PC-3 (cell line): ENCODE measurements at regions not wholly inside any gene's neighbourhood (a gene's known extent, or its start where the extent isn't known, plus 50 kb on each side); places are given as distances from the start of the nearest gene placed in this dataset.

Experiments
- ATAC-seq: fragments of 200-7000 bp; cut with Tn5 transposase; 2 replicates; pipeline ENCODE4 v1.9.1; 2020; ENCODE audit warnings: mild to moderate bottlenecking, moderate library complexity
- BruUV-seq: library from RNA; stranded (reverse); fragments of 400-500 nt; replicated peaks from 2 replicates; lab custom pipeline; 2021; lab: Mats Ljungman, UMichigan
- CTCF ChIA-PET: fragments of 300-600 bp; sonication (Branson Sonifier 250); formaldehyde crosslinking; loops from one replicate; lab custom pipeline; 2022; ENCODE audit warnings: antibody characterized with exemption; lab: Charles Lee
- POLR2A ChIA-PET: fragments of 300-600 bp; sonication (Branson Sonifier 250); formaldehyde crosslinking; loops from one replicate; lab custom pipeline; 2022; ENCODE audit warnings: antibody characterized with exemption; ENCODE audit not compliant: unreplicated experiment; lab: Charles Lee
- DNase-seq: peaks from one replicate; pipeline ENCODE4 v3.0.0-alpha.2; 2015
- H2AFZ ChIP-seq: fragments of 300-600 bp; sonication (generic); 2 replicates; pipeline ENCODE4 v1.6.0; 2016; ENCODE audit warnings: antibody characterized with exemption, low read length
- H3F3A ChIP-seq: fragments of 300-600 bp; sonication (generic); one replicate; pipeline ENCODE4 v1.6.0; 2017; ENCODE audit warnings: antibody characterized with exemption, low read length, control low read depth, mild to moderate bottlenecking; ENCODE audit not compliant: unreplicated experiment
- H3K27ac ChIP-seq: fragments of 300-600 bp; sonication (generic); 2 replicates; pipeline ENCODE4 v1.5.1; 2016; ENCODE audit warnings: mild to moderate bottlenecking, low read length
- H3K27me3 ChIP-seq: fragments of 300-600 bp; sonication (generic); 2 replicates; pipeline ENCODE4 v1.6.1; 2016; ENCODE audit warnings: low read length, mixed read lengths
- H3K36me3 ChIP-seq: fragments of 300-600 bp; sonication (generic); 2 replicates; pipeline ENCODE4 v1.6.1; 2016; ENCODE audit warnings: low read depth, mixed run types, low read length, mixed read lengths
- H3K4me1 ChIP-seq: fragments of 300-600 bp; sonication (generic); 2 replicates; pipeline ENCODE4 v1.5.1; 2016; ENCODE audit warnings: low read length; ENCODE audit not compliant: insufficient read depth
- H3K4me2 ChIP-seq: fragments of 300-600 bp; sonication (generic); 2 replicates; pipeline ENCODE4 v1.6.0; 2016; ENCODE audit warnings: low read length
- H3K4me3 ChIP-seq: fragments of 300-600 bp; sonication (generic); 2 replicates; pipeline ENCODE4 v1.5.1; 2016; ENCODE audit warnings: mild to moderate bottlenecking, low read length, mixed read lengths
- H3K79me2 ChIP-seq: fragments of 300-600 bp; sonication (generic); 2 replicates; pipeline ENCODE4 v1.6.1; 2017; ENCODE audit warnings: low read length, mixed read lengths
- H3K9ac ChIP-seq: fragments of 300-600 bp; sonication (generic); 2 replicates; pipeline ENCODE4 v1.6.0; 2016; ENCODE audit warnings: mild to moderate bottlenecking, low read length
- H3K9me2 ChIP-seq: fragments of 300-600 bp; sonication (generic); replicated peaks from 2 replicates; pipeline ENCODE4 v1.6.1; 2016; ENCODE audit warnings: mixed run types, low read length, mixed read lengths
- H3K9me3 ChIP-seq: fragments of 300-600 bp; sonication (generic); 2 replicates; pipeline ENCODE4 v1.6.1; 2016; ENCODE audit warnings: low read length, mixed read lengths
- H4K20me1 ChIP-seq: fragments of 300-600 bp; sonication (generic); 2 replicates; pipeline ENCODE4 v1.6.1; 2016; ENCODE audit warnings: low read length, mixed read lengths
- CTCF ChIP-seq: fragments of 300-600 bp; sonication (generic); conservative IDR thresholded peaks from 2 replicates; pipeline ENCODE4 v1.5.1; 2017; ENCODE audit warnings: antibody characterized with exemption, low read depth, mild to moderate bottlenecking, low read length
- EZH2 ChIP-seq: fragments of 300-600 bp; sonication (generic); IDR thresholded peaks from one replicate; pipeline ENCODE4 v1.6.1; 2017; ENCODE audit warnings: antibody characterized with exemption, mild to moderate bottlenecking, low read length; ENCODE audit not compliant: unreplicated experiment
- EZH2phosphoT487 ChIP-seq: fragments of 300-600 bp; sonication (generic); IDR thresholded peaks from 2 replicates; pipeline ENCODE4 v1.6.1; 2018; ENCODE audit warnings: mild to moderate bottlenecking, antibody characterized with exemption, low read length, borderline replicate concordance
- intact Hi-C: fragments of 100-400 bp; cut with micrococcal nuclease; formaldehyde crosslinking; loops from 2 replicates; pipeline ENCODE4 v1.9.0; 2023

DNA sequence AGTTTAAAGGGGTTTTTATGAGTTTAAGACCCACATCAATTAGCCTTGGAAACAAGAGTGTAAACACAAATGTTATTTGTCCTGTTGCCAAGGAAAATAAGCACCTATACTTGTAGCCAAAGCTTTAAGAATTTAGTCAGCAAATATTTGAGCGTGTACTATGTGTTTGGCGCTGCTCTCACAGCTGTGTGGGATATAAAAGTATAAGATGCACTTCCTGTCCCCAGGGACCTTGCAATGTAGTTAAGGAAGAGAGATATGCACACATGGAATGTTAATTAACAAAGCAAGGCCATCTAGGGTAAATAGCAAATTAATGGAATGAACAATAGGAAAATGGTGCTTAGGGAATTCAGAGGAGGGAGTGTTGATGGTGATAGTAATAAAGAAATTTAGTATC lies 134.9 kb upstream of the SRRM4 start:
- BruUV-seq: no TSS peak
- Histone ChIP-seq H3K4me2 (no peak overlapping the region), H4K20me1 (no peaks in the 10 kb centered on the region), H3K9me2 (no peaks in the 10 kb centered on the region), H3K27me3 (no peaks in the 10 kb centered on the region), H3K36me3 (no peaks in the 10 kb centered on the region), H2AFZ (no peak overlapping the region), H3K79me2 (no peaks in the 10 kb centered on the region), H3K9ac (no peak overlapping the region), H3F3A (no peaks in the 10 kb centered on the region), H3K4me1 (no peaks in the 10 kb centered on the region), H3K9me3 (no peaks in the 10 kb centered on the region), H3K4me3 (no peak overlapping the region), H3K27ac (no peak overlapping the region)
- ChIA-PET CTCF (no interaction called here), POLR2A (no interaction called here)
- ATAC-seq: no peak
- intact Hi-C loops: no loop called here
- no peak for TF ChIP-seq CTCF
- TF ChIP-seq EZH2phosphoT487: no peak
- TF ChIP-seq EZH2: no peak
- no peak for DNase-seq

DNA sequence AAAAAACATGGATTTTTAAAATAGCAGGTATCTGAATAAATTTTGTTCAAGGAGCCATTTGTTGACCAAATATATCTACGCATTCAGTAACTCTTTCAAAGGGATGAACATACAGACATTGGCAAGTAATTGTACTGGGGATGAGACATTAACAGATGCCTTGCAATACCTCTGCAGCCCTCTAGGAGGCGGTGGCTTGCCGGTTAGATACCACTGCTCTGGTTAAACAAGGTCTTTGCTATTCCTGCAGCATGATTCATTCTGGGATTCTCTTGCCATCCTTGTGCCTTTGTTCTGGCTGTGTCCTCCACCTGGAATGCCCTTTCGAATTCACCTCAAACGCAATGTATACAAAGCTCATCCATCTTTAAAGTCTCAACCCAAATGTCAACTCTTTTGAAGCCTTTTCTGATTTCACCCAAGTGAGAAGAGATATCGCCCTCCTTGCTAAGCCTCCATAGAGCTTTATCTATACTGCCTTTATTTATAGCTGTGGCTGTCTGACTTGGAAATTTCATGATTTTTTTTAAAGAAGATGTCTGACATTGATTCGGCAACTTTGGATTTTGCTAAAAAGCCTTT lies 131.0 kb upstream of the SRRM4 start:
- DNase-seq: peak; percentile 46
- ATAC-seq: no peak
- no peak overlapping the region for H3K27ac ChIP-seq
- no peak overlapping the region for H3K4me3 ChIP-seq
- intact Hi-C loops: no loop called here
- H3K4me1 ChIP-seq: no peaks in the 10 kb centered on the region
- no peaks in the 10 kb centered on the region for H3K9me2 ChIP-seq
- H3K4me2 ChIP-seq: no peak overlapping the region
- TF ChIP-seq EZH2phosphoT487 (no peak), CTCF (peak; percentile 83)
- H3K79me2 ChIP-seq: no peaks in the 10 kb centered on the region
- H3K9ac ChIP-seq: no peak overlapping the region
- H3F3A ChIP-seq: no peaks in the 10 kb centered on the region
- CTCF ChIA-PET: no interaction called here
- H4K20me1 ChIP-seq: no peaks in the 10 kb centered on the region
- no peaks in the 10 kb centered on the region for H3K9me3 ChIP-seq
- H3K36me3 ChIP-seq: no peaks in the 10 kb centered on the region
- POLR2A ChIA-PET: no interaction called here
- no peak overlapping the region for H2AFZ ChIP-seq
- no TSS peak for BruUV-seq
- no peaks in the 10 kb centered on the region for H3K27me3 ChIP-seq

DNA sequence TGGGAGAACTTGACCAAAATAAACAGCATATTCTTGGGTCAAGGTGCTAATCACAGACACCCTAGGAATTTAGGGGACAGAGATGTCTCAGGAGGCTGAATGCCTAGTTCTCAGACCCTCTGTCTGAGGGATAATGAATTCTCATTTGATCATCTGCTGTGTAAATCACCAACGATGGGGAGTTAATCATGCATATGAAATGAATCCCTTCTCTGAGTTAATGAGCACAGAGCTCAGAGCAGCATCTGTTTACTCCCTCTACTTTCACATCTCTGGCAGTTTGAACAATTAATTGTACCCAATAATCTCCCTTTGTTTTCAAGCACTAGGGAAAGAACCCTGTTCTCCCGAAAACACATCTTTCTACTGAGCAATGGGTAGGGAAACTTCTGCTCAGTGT lies 129.4 kb upstream of the SRRM4 start:
- intact Hi-C loops: no loop called here
- ChIA-PET POLR2A (no interaction called here), CTCF (no interaction called here)
- ATAC-seq: no peak
- Histone ChIP-seq H2AFZ (no peak overlapping the region), H3K36me3 (no peaks in the 10 kb centered on the region), H3F3A (no peaks in the 10 kb centered on the region), H3K27me3 (no peaks in the 10 kb centered on the region), H3K4me1 (no peaks in the 10 kb centered on the region), H4K20me1 (no peaks in the 10 kb centered on the region), H3K79me2 (no peaks in the 10 kb centered on the region), H3K27ac (no peak overlapping the region), H3K4me2 (no peak overlapping the region), H3K9me3 (no peaks in the 10 kb centered on the region), H3K9ac (no peak overlapping the region), H3K9me2 (no peaks in the 10 kb centered on the region), H3K4me3 (no peak overlapping the region)
- no TSS peak for BruUV-seq
- DNase-seq: no peak
- no peak for TF ChIP-seq EZH2phosphoT487
- TF ChIP-seq EZH2: no peak
- no peak for TF ChIP-seq CTCF
